OCI-LY1 (cell line): ENCODE measurements at regions not wholly inside any gene's neighbourhood (a gene's known extent, or its start where the extent isn't known, plus 50 kb on each side); places are given as distances from the start of the nearest gene placed in this dataset.

Source experiments
- H2AFZ ChIP-seq: fragments of 200-600 bp; sonication (generic), shearing (Covaris generic); 2 replicates; pipeline ENCODE4 v1.6.0; 2014; ENCODE audit warnings: antibody characterized with exemption, mild to moderate bottlenecking, low read length
- H3F3A ChIP-seq: fragments of 200-600 bp; sonication (generic), shearing (Covaris generic); 2 replicates; pipeline ENCODE4 v1.6.0; 2014; ENCODE audit warnings: mild to moderate bottlenecking, antibody characterized with exemption, low read length, moderate library complexity; ENCODE audit not compliant: insufficient read depth
- H3K27ac ChIP-seq: fragments of 200-600 bp; sonication (generic); 2 replicates; pipeline ENCODE4 v1.5.1; 2014; ENCODE audit warnings: low read length, mixed run types, mild to moderate bottlenecking, low read depth; ENCODE audit not compliant: poor library complexity, severe bottlenecking
- H3K27me3 ChIP-seq: fragments of 200-600 bp; sonication (generic); 2 replicates; pipeline ENCODE4 v1.6.0; 2014; ENCODE audit warnings: antibody characterized with exemption, mild to moderate bottlenecking, low read length, moderate library complexity; ENCODE audit not compliant: insufficient read depth
- H3K36me3 ChIP-seq: fragments of 200-600 bp; sonication (generic); 2 replicates; pipeline ENCODE4 v1.6.1; 2014; ENCODE audit warnings: mild to moderate bottlenecking, antibody characterized with exemption, low read length, moderate library complexity, mixed read lengths; ENCODE audit not compliant: insufficient read depth
- H3K4me1 ChIP-seq: fragments of 200-600 bp; sonication (generic); 2 replicates; pipeline ENCODE4 v1.5.1; 2014; ENCODE audit warnings: mild to moderate bottlenecking, low read length, moderate library complexity; ENCODE audit not compliant: insufficient read depth, severe bottlenecking
- H3K4me2 ChIP-seq: fragments of 200-600 bp; sonication (generic), shearing (Covaris generic); 2 replicates; pipeline ENCODE4 v1.6.1; 2014; ENCODE audit warnings: low read length
- H3K4me3 ChIP-seq: fragments of 200-600 bp; sonication (generic); 2 replicates; pipeline ENCODE4 v1.5.1; 2014; ENCODE audit warnings: low read length, low read depth, mild to moderate bottlenecking, mixed read lengths; ENCODE audit not compliant: poor library complexity, severe bottlenecking
- H3K79me2 ChIP-seq: fragments of 200-600 bp; shearing (Covaris generic); 2 replicates; pipeline ENCODE4 v1.6.1; 2016; ENCODE audit warnings: mixed run types, low read length, mixed read lengths; ENCODE audit not compliant: insufficient read depth
- H3K9ac ChIP-seq: fragments of 200-600 bp; sonication (generic), shearing (Covaris generic); 2 replicates; pipeline ENCODE4 v1.6.1; 2014; ENCODE audit warnings: mild to moderate bottlenecking, low read length, mixed read lengths
- H3K9me2 ChIP-seq: fragments of 200-600 bp; sonication (generic), shearing (Covaris generic); 2 replicates; pipeline ENCODE4 v1.6.1; 2014; ENCODE audit warnings: low read depth, mild to moderate bottlenecking, low read length, mixed read lengths
- H3K9me3 ChIP-seq: fragments of 200-600 bp; shearing (Covaris generic); 2 replicates; pipeline ENCODE4 v1.6.1; 2014; ENCODE audit warnings: low read length, mixed read lengths
- H4K20me1 ChIP-seq: fragments of 200-600 bp; sonication (generic), shearing (Covaris generic); 2 replicates; pipeline ENCODE4 v1.6.0; 2016; ENCODE audit warnings: mild to moderate bottlenecking, low read length; ENCODE audit not compliant: insufficient read depth
- CTCF ChIP-seq: fragments of 200-600 bp; sonication (generic), shearing (Covaris generic); IDR thresholded peaks from 2 replicates; pipeline ENCODE4 v1.5.1; 2017; ENCODE audit warnings: mild to moderate bottlenecking, antibody characterized with exemption, low read length, moderate library complexity, mixed read lengths
- EZH2 ChIP-seq: fragments of 200-600 bp; sonication (generic), shearing (Covaris generic); IDR thresholded peaks from 2 replicates; pipeline ENCODE4 v1.8.0; 2017; ENCODE audit warnings: borderline replicate concordance, mixed run types, mild to moderate bottlenecking, antibody characterized with exemption, low read length, moderate library complexity, mixed read lengths

- H4K20me1 ChIP-seq: no peaks in the 10 kb centered on the region
- no peaks in the 10 kb centered on the region for H3K4me1 ChIP-seq
- no peaks in the 10 kb centered on the region for H3K36me3 ChIP-seq
- no peak overlapping the region for H3K9ac ChIP-seq
- H3K9me2 ChIP-seq: no peaks in the 10 kb centered on the region
- H2AFZ ChIP-seq: no peak overlapping the region
- H3K27me3 ChIP-seq: no peaks in the 10 kb centered on the region
- no peak overlapping the region for H3K4me2 ChIP-seq
- H3K9me3 ChIP-seq: no peaks in the 10 kb centered on the region
- H3F3A ChIP-seq: no peaks in the 10 kb centered on the region
- H3K27ac ChIP-seq: no peak overlapping the region
- TF ChIP-seq CTCF (no peak), EZH2 (no peak)
- H3K79me2 ChIP-seq: no peaks in the 10 kb centered on the region
- no peak overlapping the region for H3K4me3 ChIP-seq
These were observed 874.7 kb downstream of the TFAP2A start for GRCh38 chr6:9540126-9540525.

GRCh38 chr6:9539231-9539755, 875.6 kb downstream of the TFAP2A start:
- TF ChIP-seq CTCF (no peak), EZH2 (no peak)
- Histone ChIP-seq H3K79me2 (no peaks in the 10 kb centered on the region), H3F3A (no peaks in the 10 kb centered on the region), H2AFZ (no peak overlapping the region), H3K36me3 (no peaks in the 10 kb centered on the region), H3K4me2 (no peak overlapping the region), H3K9ac (no peak overlapping the region), H3K4me3 (no peak overlapping the region), H3K9me3 (no peaks in the 10 kb centered on the region), H3K4me1 (no peaks in the 10 kb centered on the region), H4K20me1 (no peaks in the 10 kb centered on the region), H3K27ac (no peak overlapping the region), H3K9me2 (no peaks in the 10 kb centered on the region), H3K27me3 (no peaks in the 10 kb centered on the region)

GRCh38 chr6:9537381-9537780, 877.5 kb downstream of the TFAP2A start:
- Histone ChIP-seq H3K9ac (no peak overlapping the region), H3K9me2 (no peaks in the 10 kb centered on the region), H3K9me3 (no peaks in the 10 kb centered on the region), H3K27me3 (no peaks in the 10 kb centered on the region), H3K79me2 (no peaks in the 10 kb centered on the region), H4K20me1 (no peaks in the 10 kb centered on the region), H2AFZ (no peak overlapping the region), H3K4me1 (no peaks in the 10 kb centered on the region), H3K27ac (no peak overlapping the region), H3F3A (no peaks in the 10 kb centered on the region), H3K4me2 (no peak overlapping the region), H3K4me3 (no peak overlapping the region), H3K36me3 (no peaks in the 10 kb centered on the region)
- TF ChIP-seq EZH2 (no peak), CTCF (no peak)
